ENCODE measurements at regions not wholly inside any gene's neighbourhood (a gene's known extent, or its start where the extent isn't known, plus 50 kb on each side); places are given as distances from the start of the nearest gene placed in this dataset.

GRCh38 chr4:102445213-102445612 lies 55.9 kb upstream of the NFKB1 start:
- in situ Hi-C loops (cut with MboI): loop anchor here (10.0 kb wide), 1 partner anchor 560 kb away; no protein-coding TSS in a partner anchor

More at GRCh38 chr4:102445213-102445612, 55.9 kb upstream of the NFKB1 start:
- Histone ChIP-seq H3K9ac (ENCODE audit: insufficient read depth in 1 of 2, low read depth in 2 of 2, low read length in 2 of 2) (no peak overlapping the region), H2AFZ (ENCODE audit: low read depth, low read length) (peak overlapping the region; percentile 66; the same call in 1 of the 2 replicates), H3K9me3 (replicated peaks; ENCODE audit: control insufficient read depth, insufficient read depth, low read depth, low read length) (no peaks in the 10 kb centered on the region), H3K27me3 (ENCODE audit: control insufficient read depth in 2 of 2, insufficient read depth in 2 of 2, low read length in 2 of 2) (no peaks in the 10 kb centered on the region; a peak in 1 of 5 replicates), H3K4me2 (ENCODE audit: insufficient read depth, low read length) (no peak overlapping the region), H3K36me3 (ENCODE audit: control insufficient read depth, insufficient read depth, low read length) (no peaks in the 10 kb centered on the region), H3K79me2 (ENCODE audit: control insufficient read depth, insufficient read depth, low read length) (no peaks in the 10 kb centered on the region), H3K27ac (ENCODE audit: extremely low read depth, low read depth, low read length) (no peak overlapping the region), H3K4me3 (no peak overlapping the region), H4K20me1 (replicated peaks; ENCODE audit: control insufficient read depth, insufficient read depth, low read length) (no peaks in the 10 kb centered on the region), H3K9me1 (ENCODE audit: control insufficient read depth, insufficient read depth, low read length) (no peaks in the 10 kb centered on the region), H3K4me1 (replicated peaks in 1 of 2; ENCODE audit: control insufficient read depth in 2 of 2, insufficient read depth in 2 of 2, low read length in 2 of 2) (peaks cover 0 to 5% of the 10 kb centered on the region in 2 experiments; a peak in 2 of 5 replicates)
- BruUV-seq (replicated peaks): no TSS peak
- ATAC-seq (no peak), FAIRE-seq (no peak), DNase-seq (ENCODE audit: extremely low read depth in 1 of 4, low spot score in 3 of 4) (no peak)
- CTCF ChIA-PET (ENCODE audit: low intra/inter-chr PET ratio): no interaction called here
- no peak for TF ChIP-seq ZNF436 (CRISPR knock-in tag; IDR thresholded peaks at IDR 0.05)
- TF ChIP-seq BCOR (IDR thresholded peaks at IDR 0.05): peak; percentile 44; the same call in 1 of the 2 replicates
- peak; percentile 46 for TF ChIP-seq RBM25 (IDR thresholded peaks at IDR 0.05; ENCODE audit: low read depth, low read length, severe bottlenecking)
- no peak for TF ChIP-seq ATF7 (IDR thresholded peaks at IDR 0.05)
- TF ChIP-seq, protein P1, sequence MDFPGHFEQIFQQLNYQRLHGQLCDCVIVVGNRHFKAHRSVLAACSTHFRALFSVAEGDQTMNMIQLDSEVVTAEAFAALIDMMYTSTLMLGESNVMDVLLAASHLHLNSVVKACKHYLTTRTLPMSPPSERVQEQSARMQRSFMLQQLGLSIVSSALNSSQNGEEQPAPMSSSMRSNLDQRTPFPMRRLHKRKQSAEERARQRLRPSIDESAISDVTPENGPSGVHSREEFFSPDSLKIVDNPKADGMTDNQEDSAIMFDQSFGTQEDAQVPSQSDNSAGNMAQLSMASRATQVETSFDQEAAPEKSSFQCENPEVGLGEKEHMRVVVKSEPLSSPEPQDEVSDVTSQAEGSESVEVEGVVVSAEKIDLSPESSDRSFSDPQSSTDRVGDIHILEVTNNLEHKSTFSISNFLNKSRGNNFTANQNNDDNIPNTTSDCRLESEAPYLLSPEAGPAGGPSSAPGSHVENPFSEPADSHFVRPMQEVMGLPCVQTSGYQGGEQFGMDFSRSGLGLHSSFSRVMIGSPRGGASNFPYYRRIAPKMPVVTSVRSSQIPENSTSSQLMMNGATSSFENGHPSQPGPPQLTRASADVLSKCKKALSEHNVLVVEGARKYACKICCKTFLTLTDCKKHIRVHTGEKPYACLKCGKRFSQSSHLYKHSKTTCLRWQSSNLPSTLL (IDR thresholded peaks at IDR 0.05): no peak
- no peak for TF ChIP-seq CBX3 (IDR thresholded peaks at IDR 0.05; ENCODE audit: borderline replicate concordance in 1 of 2, low read length in 2 of 2)
- TF ChIP-seq ZNF561 (CRISPR knock-in tag; conservative IDR thresholded peaks at IDR 0.05): no peak
- TF ChIP-seq ADNP (tag; IDR thresholded peaks at IDR 0.05): peak; percentile 74
- TF ChIP-seq KDM1A (IDR thresholded peaks at IDR 0.05): 0 out of 4 replicates have a peak, but pooled peaks of 1 of the 2 experiments have one; percentile 10
- no peak for TF ChIP-seq MTA1 (IDR thresholded peaks at IDR 0.05; ENCODE audit: borderline replicate concordance)
- intact Hi-C loops (cut with micrococcal nuclease): loop anchor here (5.0 kb wide), 1 partner anchor 57 kb away; the partner anchor contains the start of gene NFKB1
- POLR2A ChIA-PET: interaction anchor here (1.2 kb wide), 1 partner anchor 382 kb away, joined by 3 read pairs; the partner anchor contains the start of gene UBE2D3
- WGBS (ENCODE audit: insufficient coverage, low coverage, missing lambda C conversion rate): 10% methylated on average over 2 of the region's 2 CpGs

Data from K562 (cell line).